Lung (tissue), 11 donors: ENCODE measurements at regions not wholly inside any gene's neighbourhood (a gene's known extent, or its start where the extent isn't known, plus 50 kb on each side); places are given as distances from the start of the nearest gene placed in this dataset.

Source experiments
- ATAC-seq: fragments of 200-7000 bp; cut with Tn5 transposase; one replicate; pipeline ENCODE4 v1.9.1; 2020; ENCODE audit warnings: moderate number of reproducible peaks; ENCODE audit not compliant: insufficient read depth, low FRiP score
- DNase-seq, 3 donors: peaks; one replicate each; pipeline ENCODE4 v3.0.0-alpha.2; 2013 to 2017
- H3K27ac ChIP-seq, 2 donors: one replicate each; pipeline ENCODE4 v1.5.1; 2013; ENCODE audit warnings: mild to moderate bottlenecking in 2 of 2, moderate library complexity in 2 of 2, control low read depth in 1 of 2, inconsistent platforms in 1 of 2, low read depth in 1 of 2, low read length in 1 of 2
- H3K27me3 ChIP-seq, 3 donors: one replicate each; pipeline ENCODE4 v1.5.1; 2013; ENCODE audit warnings: low read length in 2 of 3; ENCODE audit not compliant: control insufficient read depth in 3 of 3, insufficient read depth in 3 of 3
- H3K36me3 ChIP-seq, 4 donors: one replicate each; pipeline ENCODE4 v1.5.1; 2013; ENCODE audit warnings: low read length in 4 of 4, mild to moderate bottlenecking in 1 of 4, moderate library complexity in 1 of 4; ENCODE audit not compliant: control insufficient read depth in 4 of 4, insufficient read depth in 4 of 4
- H3K4me1 ChIP-seq, 5 donors: one replicate each; pipeline ENCODE4 v1.5.1; 2013; ENCODE audit warnings: low read length in 5 of 5, mild to moderate bottlenecking in 2 of 5, moderate library complexity in 1 of 5; ENCODE audit not compliant: control insufficient read depth in 5 of 5, insufficient read depth in 5 of 5
- H3K4me3 ChIP-seq: one replicate; pipeline ENCODE4 v1.5.1; 2013; ENCODE audit warnings: mild to moderate bottlenecking, control low read depth, moderate library complexity
- H3K9ac ChIP-seq, 2 donors: one replicate each; pipeline ENCODE4 v1.5.1; 2013; ENCODE audit warnings: low read length in 2 of 2, control low read depth in 1 of 2; ENCODE audit not compliant: insufficient read depth in 1 of 2
- H3K9me3 ChIP-seq, 4 donors: one replicate each; pipeline ENCODE4 v1.5.1; 2013; ENCODE audit warnings: low read length in 3 of 4, mild to moderate bottlenecking in 1 of 4, moderate library complexity in 1 of 4; ENCODE audit not compliant: control insufficient read depth in 4 of 4, insufficient read depth in 3 of 4
- CTCF ChIP-seq: IDR thresholded peaks from 2 replicates; pipeline ENCODE4 v1.5.1; 2012; ENCODE audit warnings: mild to moderate bottlenecking; ENCODE audit errors: control extremely low read depth, extremely low read depth
- WGBS, 2 donors: extraction: QIAGEN DNeasy Blood & Tissue Kit; methylation state at CpG; one replicate each; pipeline ENCODE4 v1.1.7; 2013; 5-methylcytosine and 5-hydroxymethylcytosine counted together
- donor health status: control.
- donor health status: control.
- donor health status: Bipolar disorder and iron deficiency.
- donor health status: healthy.
- donor health status: DM: yes; HTN: yes; CAD: no.

GRCh38 chr2:72010647-72011369 is 136.9 kb downstream of the CYP26B1 start:
- Histone ChIP-seq H3K36me3 (no peaks in the 10 kb centered on the region), H3K9me3 (no peaks in the 10 kb centered on the region), H3K4me3 (no peak overlapping the region), H3K27me3 (peaks cover 0 to 3% (median 0%) of the 10 kb centered on the region in 3 donors), H3K4me1 (no peaks in the 10 kb centered on the region), H3K9ac (no peak overlapping the region), H3K27ac (no peak overlapping the region)
- DNase-seq = no peak
- no peak for ATAC-seq
- no peak for TF ChIP-seq CTCF
- WGBS, 2 donors = 67 to 75% methylated on average over 11 to 13 of the region's 13 CpGs

- Histone ChIP-seq H3K4me1 (no peaks in the 10 kb centered on the region), H3K36me3 (no peaks in the 10 kb centered on the region), H3K9me3 (no peaks in the 10 kb centered on the region), H3K27ac (no peak overlapping the region), H3K27me3 (peaks cover 0 to 3% (median 0%) of the 10 kb centered on the region in 3 donors), H3K9ac (no peak overlapping the region), H3K4me3 (no peak overlapping the region)
- no peak for ATAC-seq
- DNase-seq = no peak
- no peak for TF ChIP-seq CTCF
- 91 to 92% methylated on average over 10 of the region's 10 CpGs for WGBS, 2 donors
These were observed 139.1 kb downstream of the CYP26B1 start for GRCh38 chr2:72008608-72009007.

- DNase-seq (no peak), ATAC-seq (no peak)
- no peaks in the 10 kb centered on the region for H3K4me1 ChIP-seq
- H3K36me3 ChIP-seq = no peaks in the 10 kb centered on the region
- no peak overlapping the region for H3K9ac ChIP-seq
- WGBS, 2 donors = 71 to 79% methylated on average over 9 of the region's 9 CpGs
- peaks cover 0 to 3% (median 0%) of the 10 kb centered on the region in 3 donors for H3K27me3 ChIP-seq
- no peak overlapping the region for H3K4me3 ChIP-seq
- H3K27ac ChIP-seq = no peak overlapping the region
- H3K9me3 ChIP-seq = no peaks in the 10 kb centered on the region
- no peak for TF ChIP-seq CTCF
These were observed 140.3 kb downstream of the CYP26B1 start for GRCh38 chr2:72007402-72007801.
